HEK293 (cell line): ENCODE measurements at regions not wholly inside any gene's neighbourhood (a gene's known extent, or its start where the extent isn't known, plus 50 kb on each side); places are given as distances from the start of the nearest gene placed in this dataset.

Source experiments
- GFI1B ChIP-seq: fragments of 450-650 bp; formaldehyde crosslinking; IDR thresholded peaks from 2 replicates; pipeline ENCODE4 v1.5.1; 2016; ENCODE audit warnings: missing biosample characterization, missing genetic modification characterization
- GLI4 ChIP-seq: fragments of 450-650 bp; formaldehyde crosslinking; IDR thresholded peaks from 2 replicates; pipeline ENCODE4 v1.5.1; 2016; ENCODE audit warnings: missing biosample characterization, missing genetic modification characterization
- KLF8 ChIP-seq: fragments of 450-650 bp; formaldehyde crosslinking; IDR thresholded peaks from 2 replicates; pipeline ENCODE4 v1.5.1; 2016; ENCODE audit warnings: missing biosample characterization, missing genetic modification characterization
- ZBTB21 ChIP-seq: fragments of 450-650 bp; formaldehyde crosslinking; IDR thresholded peaks from 2 replicates; pipeline ENCODE4 v1.5.1; 2017; ENCODE audit warnings: missing biosample characterization, missing genetic modification characterization
- ZNF133 ChIP-seq: fragments of 450-650 bp; formaldehyde crosslinking; IDR thresholded peaks from 2 replicates; pipeline ENCODE4 v1.5.1; 2016; ENCODE audit warnings: missing biosample characterization, missing genetic modification characterization
- ZNF157 ChIP-seq: fragments of 450-650 bp; formaldehyde crosslinking; IDR thresholded peaks from 2 replicates; pipeline ENCODE4 v1.5.1; 2016; ENCODE audit warnings: missing biosample characterization, missing genetic modification characterization
- ZNF175 ChIP-seq: fragments of 450-650 bp; formaldehyde crosslinking; IDR thresholded peaks from 2 replicates; pipeline ENCODE4 v1.5.1; 2016; ENCODE audit warnings: missing biosample characterization, missing genetic modification characterization
- ZNF416 ChIP-seq: fragments of 450-650 bp; formaldehyde crosslinking; IDR thresholded peaks from 2 replicates; pipeline ENCODE4 v1.5.1; 2016; ENCODE audit warnings: missing biosample characterization, missing genetic modification characterization
- ZNF48 ChIP-seq: fragments of 450-650 bp; formaldehyde crosslinking; IDR thresholded peaks from 2 replicates; pipeline ENCODE4 v1.5.1; 2016; ENCODE audit warnings: missing biosample characterization, missing genetic modification characterization
- ZNF768 ChIP-seq: fragments of 450-650 bp; formaldehyde crosslinking; IDR thresholded peaks from 2 replicates; pipeline ENCODE4 v1.5.1; 2018; ENCODE audit warnings: missing biosample characterization, mild to moderate bottlenecking, missing genetic modification characterization
- TF ChIP-seq, protein P1 (sequence below): fragments of 450-650 bp; formaldehyde crosslinking; IDR thresholded peaks from 2 replicates; pipeline ENCODE4 v1.5.1; 2016; ENCODE audit warnings: missing biosample characterization, missing genetic modification characterization
- TF ChIP-seq, protein P2 (sequence below): fragments of 450-650 bp; formaldehyde crosslinking; IDR thresholded peaks from 2 replicates; pipeline ENCODE4 v1.5.1; 2016; ENCODE audit warnings: missing biosample characterization, missing genetic modification characterization
- TF ChIP-seq, protein P3 (sequence below): fragments of 450-650 bp; formaldehyde crosslinking; IDR thresholded peaks from 2 replicates; pipeline ENCODE4 v1.5.1; 2016; ENCODE audit warnings: missing biosample characterization, missing genetic modification characterization
- TF ChIP-seq, protein P4 (sequence below): fragments of 450-650 bp; formaldehyde crosslinking; IDR thresholded peaks from 2 replicates; pipeline ENCODE4 v1.5.1; 2016; ENCODE audit warnings: missing biosample characterization, missing genetic modification characterization

DNA sequence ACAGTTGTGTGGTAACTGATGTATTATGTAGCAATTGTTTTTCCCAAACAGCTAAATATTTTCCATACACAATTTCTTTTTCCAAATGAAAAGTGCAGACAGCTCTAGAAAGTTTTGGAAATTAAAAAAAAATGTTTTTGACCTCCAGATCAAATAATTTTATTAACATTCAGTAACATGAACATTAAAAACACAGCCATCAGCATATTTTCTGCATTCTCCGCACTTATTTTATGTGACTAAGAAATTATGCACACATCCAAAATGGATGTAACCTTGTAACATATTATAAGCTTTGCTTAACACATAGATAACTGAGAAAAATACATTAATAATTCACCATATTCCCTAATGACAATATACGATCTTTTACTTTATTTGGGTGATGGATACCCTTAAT lies 224.6 kb downstream of the VGLL3 start:
- TF ChIP-seq ZNF175 (tag by site-specific recombination) (no peak), GLI4 (no peak), ZBTB21 (tag by site-specific recombination) (no peak), GFI1B (tag by site-specific recombination) (no peak), ZNF416 (tag by site-specific recombination) (no peak), ZNF133 (tag by site-specific recombination) (no peak), ZNF157 (tag by site-specific recombination) (no peak), KLF8 (tag by site-specific recombination) (no peak), ZNF48 (tag by site-specific recombination) (no peak), ZNF768 (tag by site-specific recombination) (no peak)
- TF ChIP-seq, protein P1, sequence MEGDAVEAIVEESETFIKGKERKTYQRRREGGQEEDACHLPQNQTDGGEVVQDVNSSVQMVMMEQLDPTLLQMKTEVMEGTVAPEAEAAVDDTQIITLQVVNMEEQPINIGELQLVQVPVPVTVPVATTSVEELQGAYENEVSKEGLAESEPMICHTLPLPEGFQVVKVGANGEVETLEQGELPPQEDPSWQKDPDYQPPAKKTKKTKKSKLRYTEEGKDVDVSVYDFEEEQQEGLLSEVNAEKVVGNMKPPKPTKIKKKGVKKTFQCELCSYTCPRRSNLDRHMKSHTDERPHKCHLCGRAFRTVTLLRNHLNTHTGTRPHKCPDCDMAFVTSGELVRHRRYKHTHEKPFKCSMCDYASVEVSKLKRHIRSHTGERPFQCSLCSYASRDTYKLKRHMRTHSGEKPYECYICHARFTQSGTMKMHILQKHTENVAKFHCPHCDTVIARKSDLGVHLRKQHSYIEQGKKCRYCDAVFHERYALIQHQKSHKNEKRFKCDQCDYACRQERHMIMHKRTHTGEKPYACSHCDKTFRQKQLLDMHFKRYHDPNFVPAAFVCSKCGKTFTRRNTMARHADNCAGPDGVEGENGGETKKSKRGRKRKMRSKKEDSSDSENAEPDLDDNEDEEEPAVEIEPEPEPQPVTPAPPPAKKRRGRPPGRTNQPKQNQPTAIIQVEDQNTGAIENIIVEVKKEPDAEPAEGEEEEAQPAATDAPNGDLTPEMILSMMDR (tag by site-specific recombination): no peak
- TF ChIP-seq, protein P2, sequence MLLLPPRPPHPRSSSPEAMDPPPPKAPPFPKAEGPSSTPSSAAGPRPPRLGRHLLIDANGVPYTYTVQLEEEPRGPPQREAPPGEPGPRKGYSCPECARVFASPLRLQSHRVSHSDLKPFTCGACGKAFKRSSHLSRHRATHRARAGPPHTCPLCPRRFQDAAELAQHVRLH (tag by site-specific recombination): no peak
- TF ChIP-seq, protein P3, sequence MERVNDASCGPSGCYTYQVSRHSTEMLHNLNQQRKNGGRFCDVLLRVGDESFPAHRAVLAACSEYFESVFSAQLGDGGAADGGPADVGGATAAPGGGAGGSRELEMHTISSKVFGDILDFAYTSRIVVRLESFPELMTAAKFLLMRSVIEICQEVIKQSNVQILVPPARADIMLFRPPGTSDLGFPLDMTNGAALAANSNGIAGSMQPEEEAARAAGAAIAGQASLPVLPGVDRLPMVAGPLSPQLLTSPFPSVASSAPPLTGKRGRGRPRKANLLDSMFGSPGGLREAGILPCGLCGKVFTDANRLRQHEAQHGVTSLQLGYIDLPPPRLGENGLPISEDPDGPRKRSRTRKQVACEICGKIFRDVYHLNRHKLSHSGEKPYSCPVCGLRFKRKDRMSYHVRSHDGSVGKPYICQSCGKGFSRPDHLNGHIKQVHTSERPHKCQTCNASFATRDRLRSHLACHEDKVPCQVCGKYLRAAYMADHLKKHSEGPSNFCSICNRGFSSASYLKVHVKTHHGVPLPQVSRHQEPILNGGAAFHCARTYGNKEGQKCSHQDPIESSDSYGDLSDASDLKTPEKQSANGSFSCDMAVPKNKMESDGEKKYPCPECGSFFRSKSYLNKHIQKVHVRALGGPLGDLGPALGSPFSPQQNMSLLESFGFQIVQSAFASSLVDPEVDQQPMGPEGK: no peak
- TF ChIP-seq, protein P4, sequence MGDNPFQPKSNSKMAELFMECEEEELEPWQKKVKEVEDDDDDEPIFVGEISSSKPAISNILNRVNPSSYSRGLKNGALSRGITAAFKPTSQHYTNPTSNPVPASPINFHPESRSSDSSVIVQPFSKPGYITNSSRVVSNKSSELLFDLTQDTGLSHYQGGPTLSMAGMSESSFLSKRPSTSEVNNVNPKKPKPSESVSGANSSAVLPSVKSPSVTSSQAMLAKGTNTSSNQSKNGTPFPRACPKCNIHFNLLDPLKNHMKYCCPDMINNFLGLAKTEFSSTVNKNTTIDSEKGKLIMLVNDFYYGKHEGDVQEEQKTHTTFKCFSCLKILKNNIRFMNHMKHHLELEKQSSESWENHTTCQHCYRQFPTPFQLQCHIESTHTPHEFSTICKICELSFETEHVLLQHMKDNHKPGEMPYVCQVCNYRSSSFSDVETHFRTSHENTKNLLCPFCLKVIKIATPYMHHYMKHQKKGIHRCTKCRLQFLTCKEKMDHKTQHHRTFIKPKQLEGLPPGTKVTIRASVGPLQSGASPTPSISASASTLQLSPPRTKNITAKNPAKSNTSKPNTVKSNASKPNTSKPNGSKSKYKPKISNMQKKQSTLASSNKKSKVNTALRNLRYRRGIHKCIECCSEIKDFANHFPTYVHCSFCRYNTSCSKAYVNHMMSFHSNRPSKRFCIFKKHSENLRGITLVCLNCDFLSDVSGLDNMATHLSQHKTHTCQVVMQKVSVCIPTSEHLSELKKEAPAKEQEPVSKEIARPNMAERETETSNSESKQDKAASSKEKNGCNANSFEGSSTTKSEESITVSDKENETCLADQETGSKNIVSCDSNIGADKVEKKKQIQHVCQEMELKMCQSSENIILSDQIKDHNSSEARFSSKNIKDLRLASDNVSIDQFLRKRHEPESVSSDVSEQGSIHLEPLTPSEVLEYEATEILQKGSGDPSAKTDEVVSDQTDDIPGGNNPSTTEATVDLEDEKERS (tag by site-specific recombination): no peak
